Astrocyte of the spinal cord (primary cell): ENCODE measurements at regions not wholly inside any gene's neighbourhood (a gene's known extent, or its start where the extent isn't known, plus 50 kb on each side); places are given as distances from the start of the nearest gene placed in this dataset.

ENCODE experiments used
- DNase-seq: peaks from one replicate; pipeline ENCODE4 v3.0.0; 2011; ENCODE audit warnings: low read depth, low spot score
- H3K4me3 ChIP-seq: 2 replicates; pipeline ENCODE4 v1.5.1; 2011; ENCODE audit warnings: low read depth, mild to moderate bottlenecking, low read length, moderate library complexity
- in situ Hi-C: cut with HindIII; loops from 2 replicates; pipeline ENCODE4 v1.10.0; 2017; ENCODE audit warnings: low sequenced_read_pairs
- TF ChIP-seq, protein P1 (sequence below): IDR thresholded peaks from 2 replicates; pipeline ENCODE4 v1.5.1; 2012; ENCODE audit warnings: low read depth, mild to moderate bottlenecking, low read length, inconsistent platforms

- TF ChIP-seq, protein P1, sequence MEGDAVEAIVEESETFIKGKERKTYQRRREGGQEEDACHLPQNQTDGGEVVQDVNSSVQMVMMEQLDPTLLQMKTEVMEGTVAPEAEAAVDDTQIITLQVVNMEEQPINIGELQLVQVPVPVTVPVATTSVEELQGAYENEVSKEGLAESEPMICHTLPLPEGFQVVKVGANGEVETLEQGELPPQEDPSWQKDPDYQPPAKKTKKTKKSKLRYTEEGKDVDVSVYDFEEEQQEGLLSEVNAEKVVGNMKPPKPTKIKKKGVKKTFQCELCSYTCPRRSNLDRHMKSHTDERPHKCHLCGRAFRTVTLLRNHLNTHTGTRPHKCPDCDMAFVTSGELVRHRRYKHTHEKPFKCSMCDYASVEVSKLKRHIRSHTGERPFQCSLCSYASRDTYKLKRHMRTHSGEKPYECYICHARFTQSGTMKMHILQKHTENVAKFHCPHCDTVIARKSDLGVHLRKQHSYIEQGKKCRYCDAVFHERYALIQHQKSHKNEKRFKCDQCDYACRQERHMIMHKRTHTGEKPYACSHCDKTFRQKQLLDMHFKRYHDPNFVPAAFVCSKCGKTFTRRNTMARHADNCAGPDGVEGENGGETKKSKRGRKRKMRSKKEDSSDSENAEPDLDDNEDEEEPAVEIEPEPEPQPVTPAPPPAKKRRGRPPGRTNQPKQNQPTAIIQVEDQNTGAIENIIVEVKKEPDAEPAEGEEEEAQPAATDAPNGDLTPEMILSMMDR, result no peak
- no peak for DNase-seq
- in situ Hi-C loops, result no loop called here
- H3K4me3 ChIP-seq, result no peak overlapping the region
These were observed 95.2 kb upstream of the HDGFL1 start for GRCh38 chr6:22473991-22474682.

DNA sequence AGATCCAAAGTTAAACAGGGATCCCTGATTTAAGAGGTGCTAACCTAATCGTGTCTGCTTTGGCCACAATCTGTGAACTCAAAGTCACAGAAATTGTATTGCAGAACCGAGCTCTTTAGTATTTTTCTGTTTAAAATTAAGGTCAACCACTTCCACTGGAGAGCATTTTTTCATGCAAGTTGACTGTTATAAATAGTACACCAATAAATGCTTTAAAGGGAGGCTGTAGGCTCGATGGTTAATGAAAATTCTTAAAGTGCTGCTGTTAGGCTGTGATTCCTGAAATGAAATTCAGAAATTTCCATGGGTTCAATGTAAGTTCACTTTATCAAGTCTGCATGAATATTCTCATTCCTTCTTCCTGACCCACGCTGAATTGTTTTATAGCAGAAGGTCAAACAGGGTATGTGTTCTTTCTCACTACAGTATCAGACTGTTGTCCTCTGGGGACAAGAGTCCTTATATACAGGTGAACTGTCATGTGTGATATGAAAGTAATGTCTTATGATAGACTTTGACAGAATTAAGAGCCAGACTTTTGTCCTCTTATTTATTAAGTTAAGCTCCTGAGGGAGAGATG, 92.5 kb upstream of the HDGFL1 start:
- TF ChIP-seq, protein P1, result no peak
- H3K4me3 ChIP-seq, result no peak overlapping the region
- no peak for DNase-seq
- in situ Hi-C loops, result no loop called here

DNA sequence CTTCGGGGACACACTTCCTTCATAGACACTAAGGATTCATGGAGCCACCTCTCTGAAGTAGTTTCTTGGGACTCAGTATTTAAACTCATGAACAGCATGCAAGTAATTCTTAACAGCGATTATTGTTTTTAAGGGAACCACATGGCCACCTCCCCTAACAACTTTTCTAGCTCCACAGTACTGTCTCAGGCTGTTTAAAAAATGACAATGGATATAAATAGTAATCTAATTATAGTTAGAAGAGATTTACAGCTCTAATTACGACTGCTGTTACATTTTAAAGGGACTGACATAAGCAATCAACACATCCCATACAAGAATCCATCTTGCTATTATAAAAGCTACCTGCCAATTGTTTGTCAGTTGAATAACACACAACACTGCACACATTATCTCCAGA, 72.1 kb upstream of the HDGFL1 start:
- in situ Hi-C loops, result no loop called here
- no peak overlapping the region for H3K4me3 ChIP-seq
- DNase-seq, result no peak
- TF ChIP-seq, protein P1, result no peak

DNA sequence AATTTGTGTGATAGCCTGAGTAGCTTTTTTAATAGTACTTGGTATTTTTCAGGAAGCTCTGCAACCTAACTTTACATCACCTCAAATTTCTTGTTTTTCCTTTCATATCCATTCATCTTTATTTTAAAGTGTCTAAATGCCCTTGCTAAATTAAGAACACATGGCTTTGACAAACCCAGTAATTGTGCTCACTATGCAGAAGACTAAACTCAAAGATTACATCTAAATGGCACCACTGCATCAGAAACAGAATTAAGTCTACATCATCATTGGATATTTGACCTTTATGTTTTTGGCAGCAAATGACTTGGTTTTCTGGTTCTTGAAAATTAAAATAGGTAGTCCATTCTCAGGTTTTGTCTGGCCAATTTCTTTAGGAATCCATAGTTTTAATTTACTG, 69.6 kb upstream of the HDGFL1 start:
- TF ChIP-seq, protein P1, result no peak
- DNase-seq, result no peak
- in situ Hi-C loops, result no loop called here
- no peak overlapping the region for H3K4me3 ChIP-seq

DNA sequence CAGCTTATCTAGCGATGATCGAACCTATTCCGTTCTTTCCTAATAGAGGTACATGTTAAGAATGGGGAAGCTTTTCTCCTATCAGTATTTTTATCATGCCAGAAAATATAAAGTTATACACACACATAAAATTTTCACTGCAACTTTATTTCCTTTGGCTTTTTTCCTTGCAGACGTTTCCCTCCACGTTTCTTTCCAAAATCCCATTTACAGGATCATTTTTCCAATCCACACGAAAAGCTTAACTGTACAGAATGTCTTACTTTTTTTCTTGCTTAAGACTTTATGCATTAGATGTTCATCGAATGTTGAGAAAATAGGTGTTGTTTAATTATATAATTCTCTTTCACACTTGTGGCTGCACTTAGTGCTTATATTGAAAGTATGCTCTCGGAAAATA, 62.9 kb upstream of the HDGFL1 start:
- in situ Hi-C loops, result no loop called here
- no peak for DNase-seq
- no peak overlapping the region for H3K4me3 ChIP-seq
- TF ChIP-seq, protein P1, result no peak

GRCh38 chr6:22512686-22513427, 56.5 kb upstream of the HDGFL1 start:
- no peak overlapping the region for H3K4me3 ChIP-seq
- TF ChIP-seq, protein P1, result no peak
- DNase-seq, result peak; percentile 13
- in situ Hi-C loops, result no loop called here
